ENCODE measurements at regions not wholly inside any gene's neighbourhood (a gene's known extent, or its start where the extent isn't known, plus 50 kb on each side); places are given as distances from the start of the nearest gene placed in this dataset.
"Not testable (repeated sequence)": the region's sequence is repeated elsewhere in the genome, so short reads cannot be mapped to it uniquely, and the experiment has no call there.

DNA sequence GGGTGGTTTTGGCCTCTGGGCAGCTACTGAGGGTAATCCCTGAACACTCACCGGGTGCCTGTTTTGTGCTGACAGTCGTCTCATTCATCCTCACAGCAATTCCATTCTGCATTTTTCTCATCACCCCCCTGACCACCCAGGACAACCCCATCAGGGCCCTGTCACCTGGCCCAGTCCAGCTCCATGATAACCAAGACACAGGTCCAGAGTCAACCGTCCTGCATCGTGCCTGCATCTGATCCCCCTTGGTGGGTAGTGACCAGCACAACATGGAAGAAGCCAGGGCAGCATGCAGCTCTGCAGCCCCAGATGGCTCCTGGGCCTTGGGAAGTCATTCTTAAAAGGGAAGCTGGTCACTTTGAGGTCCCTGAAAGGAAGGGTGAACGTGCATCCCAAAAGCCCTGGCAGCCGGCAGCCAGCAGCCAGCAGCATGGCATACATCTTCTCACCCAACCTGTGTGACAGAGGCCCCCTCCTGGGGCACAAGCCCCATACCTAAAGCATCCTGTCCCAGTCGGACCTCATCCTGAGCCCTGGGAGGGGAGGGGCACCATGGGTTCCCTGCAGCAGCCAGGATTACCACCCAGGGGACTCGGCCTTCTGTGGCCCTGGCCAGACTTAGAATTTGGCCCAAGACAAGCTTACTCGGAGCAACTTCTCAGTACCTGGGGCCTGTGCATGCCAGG lies 574.2 kb downstream of the CWH43 start:
- CTCF ChIA-PET (ENCODE audit: partially characterized antibody); FAIRE-seq: not testable (repeated sequence)
- WGBS, 2 experiments (ENCODE audit: extremely low coverage in 1 of 2, insufficient coverage in 1 of 2, insufficient read length in 1 of 2, insufficient replicate concordance in 2 of 2, low coverage in 1 of 2, low lambda C conversion rate in 2 of 2, missing lambda C conversion rate in 1 of 2) = 87% methylated on average over 6 of the region's 9 CpGs; no CpG with 5 or more reads in 1 of the 2 experiments

DNA sequence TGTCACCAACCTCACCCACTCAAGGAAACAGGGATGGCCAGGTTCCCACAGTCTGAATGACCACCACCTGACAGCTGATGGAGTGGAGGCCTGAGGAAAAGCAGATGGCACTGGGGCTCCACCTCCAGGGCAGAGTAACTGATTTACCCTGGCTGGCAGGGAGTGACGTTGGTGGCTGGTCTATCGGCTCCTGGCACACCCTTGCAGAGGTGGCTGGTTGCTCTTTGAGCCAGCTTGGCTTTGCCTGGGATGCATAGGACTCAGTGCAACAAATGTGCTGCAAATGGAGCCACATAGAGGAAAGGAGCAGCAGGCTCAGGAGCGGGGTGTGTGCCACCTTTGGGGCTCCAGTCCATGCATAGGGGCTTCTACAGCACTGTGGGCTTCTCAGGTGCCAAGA lies 574.8 kb downstream of the CWH43 start:
- DNase-seq (ENCODE audit: low read depth in 1 of 2, low spot score in 2 of 2); H3K23me2 ChIP-seq (ENCODE audit: low read depth, low read length); CTCF ChIA-PET (ENCODE audit: partially characterized antibody); H3K9ac ChIP-seq (replicated peaks in 1 of 4; ENCODE audit: extremely low read depth in 1 of 4, low read depth in 3 of 4, low read length in 3 of 4); H2BK120ac ChIP-seq (replicated peaks; ENCODE audit: low read depth, low read length); POLR2A ChIA-PET (ENCODE audit: partially characterized antibody); H3K4me3 ChIP-seq (ENCODE audit: extremely low read depth in 1 of 4, insufficient read depth in 2 of 4, low read depth in 3 of 4, low read length in 4 of 4); H3K36me3 ChIP-seq (ENCODE audit: control insufficient read depth in 2 of 4, insufficient read depth in 4 of 4, low read length in 3 of 4); H3K4me1 ChIP-seq (replicated peaks in 1 of 4; ENCODE audit: control insufficient read depth in 3 of 4, insufficient read depth in 4 of 4, low read length in 3 of 4); H2AFZ ChIP-seq (ENCODE audit: low read length); H4K8ac ChIP-seq (ENCODE audit: extremely low read depth, insufficient read depth, low read length); H4K20me1 ChIP-seq (replicated peaks in 1 of 2; ENCODE audit: control insufficient read depth in 1 of 2, insufficient read depth in 2 of 2, low read length in 2 of 2); H3K14ac ChIP-seq (ENCODE audit: insufficient read length); H3K79me2 ChIP-seq (ENCODE audit: control insufficient read depth in 1 of 2, insufficient read depth in 2 of 2, low read length in 2 of 2); H2BK20ac ChIP-seq (ENCODE audit: low read length); H3K4ac ChIP-seq (replicated peaks; ENCODE audit: insufficient read length, low read depth, low read length); H4K5ac ChIP-seq (ENCODE audit: insufficient read length, low read depth, low read length); H2AK5ac ChIP-seq (ENCODE audit: low read depth, low read length); H3K56ac ChIP-seq (replicated peaks; ENCODE audit: insufficient read length, low read depth, low read length); H3K79me1 ChIP-seq (ENCODE audit: low read depth, low read length); H2BK5ac ChIP-seq (ENCODE audit: low read depth, low read length); H3K23ac ChIP-seq (ENCODE audit: insufficient read length); H2BK15ac ChIP-seq (ENCODE audit: low read length); FAIRE-seq; H2BK12ac ChIP-seq (ENCODE audit: low read depth, low read length); H3K27ac ChIP-seq (ENCODE audit: low read depth, low read length); H3K18ac ChIP-seq (ENCODE audit: extremely low read depth, low read length); H3K27me3 ChIP-seq (replicated peaks in 1 of 4; ENCODE audit: control insufficient read depth in 3 of 4, extremely low read depth in 1 of 4, insufficient read depth in 3 of 4, low read length in 3 of 4); H3K4me2 ChIP-seq (ENCODE audit: insufficient read depth in 1 of 2, low read depth in 2 of 2, low read length in 2 of 2); H4K91ac ChIP-seq (replicated peaks; ENCODE audit: insufficient read length, low read length): not testable (repeated sequence)
- peaks cover 14 to 37% of the 10 kb centered on the region in 2 experiments for H3K9me3 ChIP-seq (ENCODE audit: insufficient read depth in 2 of 2, low read depth in 1 of 2, low read length in 1 of 2)
- WGBS, 2 experiments (ENCODE audit: extremely low coverage in 1 of 2, insufficient coverage in 1 of 2, insufficient read length in 1 of 2, insufficient replicate concordance in 2 of 2, low coverage in 1 of 2, low lambda C conversion rate in 2 of 2, missing lambda C conversion rate in 1 of 2) = 39% methylated on average over 3 of the region's 3 CpGs; no CpG with 5 or more reads in 1 of the 2 experiments

More for the DNA sequence above, 574.2 kb downstream of the CWH43 start:
- H3K23ac ChIP-seq (ENCODE audit: insufficient read length); H3K79me2 ChIP-seq (ENCODE audit: control insufficient read depth in 1 of 2, insufficient read depth in 2 of 2, low read length in 2 of 2); H3K23me2 ChIP-seq (ENCODE audit: low read depth, low read length); H2BK20ac ChIP-seq (ENCODE audit: low read length); H3K79me1 ChIP-seq (ENCODE audit: low read depth, low read length); H2AFZ ChIP-seq (ENCODE audit: low read length); H3K4ac ChIP-seq (replicated peaks; ENCODE audit: insufficient read length, low read depth, low read length); H3K4me1 ChIP-seq (replicated peaks in 1 of 4; ENCODE audit: control insufficient read depth in 3 of 4, insufficient read depth in 4 of 4, low read length in 3 of 4); H3K27me3 ChIP-seq (replicated peaks in 1 of 4; ENCODE audit: control insufficient read depth in 3 of 4, extremely low read depth in 1 of 4, insufficient read depth in 3 of 4, low read length in 3 of 4); DNase-seq (ENCODE audit: low read depth in 1 of 2, low spot score in 2 of 2); H3K27ac ChIP-seq (ENCODE audit: low read depth, low read length); H2BK120ac ChIP-seq (replicated peaks; ENCODE audit: low read depth, low read length); H3K4me3 ChIP-seq (ENCODE audit: extremely low read depth in 1 of 4, insufficient read depth in 2 of 4, low read depth in 3 of 4, low read length in 4 of 4); H4K91ac ChIP-seq (replicated peaks; ENCODE audit: insufficient read length, low read length); H2BK12ac ChIP-seq (ENCODE audit: low read depth, low read length); H3K9ac ChIP-seq (replicated peaks in 1 of 4; ENCODE audit: extremely low read depth in 1 of 4, low read depth in 3 of 4, low read length in 3 of 4); H2BK5ac ChIP-seq (ENCODE audit: low read depth, low read length); H3K36me3 ChIP-seq (ENCODE audit: control insufficient read depth in 2 of 4, insufficient read depth in 4 of 4, low read length in 3 of 4); POLR2A ChIA-PET (ENCODE audit: partially characterized antibody); H4K5ac ChIP-seq (ENCODE audit: insufficient read length, low read depth, low read length); H3K4me2 ChIP-seq (ENCODE audit: insufficient read depth in 1 of 2, low read depth in 2 of 2, low read length in 2 of 2); H3K56ac ChIP-seq (replicated peaks; ENCODE audit: insufficient read length, low read depth, low read length); H3K18ac ChIP-seq (ENCODE audit: extremely low read depth, low read length); H2BK15ac ChIP-seq (ENCODE audit: low read length); H3K14ac ChIP-seq (ENCODE audit: insufficient read length); H2AK5ac ChIP-seq (ENCODE audit: low read depth, low read length); H4K8ac ChIP-seq (ENCODE audit: extremely low read depth, insufficient read depth, low read length); H4K20me1 ChIP-seq (replicated peaks in 1 of 2; ENCODE audit: control insufficient read depth in 1 of 2, insufficient read depth in 2 of 2, low read length in 2 of 2): not testable (repeated sequence)
- peaks cover 14 to 34% of the 10 kb centered on the region in 2 experiments for H3K9me3 ChIP-seq (ENCODE audit: insufficient read depth in 2 of 2, low read depth in 1 of 2, low read length in 1 of 2)

Measured in H1 (cell line).